H1 (cell line): ENCODE measurements at regions not wholly inside any gene's neighbourhood (a gene's known extent, or its start where the extent isn't known, plus 50 kb on each side); places are given as distances from the start of the nearest gene placed in this dataset.

ENCODE experiments used
- GABPA ChIP-seq: IDR thresholded peaks from 2 replicates; pipeline ENCODE4 v1.6.1; 2011; ENCODE audit warnings: mild to moderate bottlenecking, low read length, moderate library complexity, borderline replicate concordance; ENCODE audit not compliant: insufficient read depth
- KDM1A ChIP-seq: fragments of 200-600, 300-600 bp; sonication (generic); IDR thresholded peaks from 2 replicates; pipeline ENCODE4 v1.7.1; 2016; ENCODE audit warnings: mild to moderate bottlenecking, low read length, borderline replicate concordance
- MAFK ChIP-seq: IDR thresholded peaks from 2 replicates; pipeline ENCODE4 v1.6.1; 2012; ENCODE audit warnings: low read depth, mild to moderate bottlenecking, improper control_type of control experiment, low read length
- NRF1 ChIP-seq: IDR thresholded peaks from 2 replicates; pipeline ENCODE4 v1.6.1; 2011; ENCODE audit warnings: mild to moderate bottlenecking, low read depth, low read length, improper control_type of control experiment
- RAD21 ChIP-seq, 2 experiments: IDR thresholded peaks in 1 of 2; conservative IDR thresholded peaks in 1 of 2; 2 replicates each; pipeline ENCODE4 v1.6.1; 2011; ENCODE audit warnings: low read depth in 2 of 2, low read length in 2 of 2, improper control_type of control experiment in 1 of 2, inconsistent platforms in 1 of 2, mild to moderate bottlenecking in 1 of 2, moderate library complexity in 1 of 2
- SUZ12 ChIP-seq: fragments of 200-600 bp; sonication (generic); IDR thresholded peaks from 2 replicates; pipeline ENCODE4 v1.6.1; 2012; ENCODE audit warnings: mild to moderate bottlenecking, inconsistent platforms, low read length, moderate library complexity, mixed read lengths
- TCF12 ChIP-seq: IDR thresholded peaks from 2 replicates; pipeline ENCODE4 v1.6.1; 2011; ENCODE audit warnings: low read depth, mild to moderate bottlenecking, low read length
- TF ChIP-seq, protein P1 (sequence below): fragments of 300-600 bp; sonication (generic); IDR thresholded peaks from 2 replicates; pipeline ENCODE4 v1.7.1; 2012; ENCODE audit warnings: low read length, moderate library complexity, mild to moderate bottlenecking, inconsistent platforms; ENCODE audit not compliant: insufficient replicate concordance

DNA sequence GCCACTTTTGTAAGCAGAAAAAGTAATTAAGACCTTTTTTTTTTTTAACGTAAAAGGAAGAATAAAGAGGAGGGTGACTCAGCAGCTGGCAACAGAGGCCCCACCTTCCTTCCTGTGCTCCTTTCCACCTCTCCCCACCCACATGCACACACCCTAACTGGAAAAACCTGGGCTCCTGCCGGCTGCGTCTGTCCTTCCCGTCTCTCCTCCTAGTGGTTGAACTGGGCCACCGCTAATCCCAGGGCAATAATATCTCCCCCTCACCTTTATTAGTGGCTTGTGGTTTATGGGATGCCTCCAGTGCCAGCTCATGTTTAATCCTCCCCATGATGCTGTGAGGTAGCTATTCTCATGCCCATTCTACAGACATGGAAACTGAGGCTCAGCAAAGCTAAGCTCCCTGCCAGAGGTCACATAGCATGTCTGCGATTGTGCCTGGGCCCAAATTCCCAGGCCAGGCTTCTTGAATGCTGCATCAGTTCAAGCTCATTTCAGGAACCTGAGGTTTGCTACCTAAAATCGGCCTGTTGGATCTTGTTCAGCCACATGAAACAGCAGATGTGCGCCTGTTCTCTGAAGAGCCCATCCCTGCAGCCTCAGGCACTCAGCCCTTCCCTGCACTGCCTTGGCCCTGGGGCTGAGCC lies 60.9 kb upstream of the IL17B start (continued):
- 0 out of 2 replicates have a peak, but pooled peaks have one; percentile 11 for TF ChIP-seq GABPA
- peak; percentile 94; the same call in 1 of the 2 replicates for TF ChIP-seq KDM1A
- TF ChIP-seq NRF1: no peak
- TF ChIP-seq TCF12: no peak
- TF ChIP-seq, protein P1, sequence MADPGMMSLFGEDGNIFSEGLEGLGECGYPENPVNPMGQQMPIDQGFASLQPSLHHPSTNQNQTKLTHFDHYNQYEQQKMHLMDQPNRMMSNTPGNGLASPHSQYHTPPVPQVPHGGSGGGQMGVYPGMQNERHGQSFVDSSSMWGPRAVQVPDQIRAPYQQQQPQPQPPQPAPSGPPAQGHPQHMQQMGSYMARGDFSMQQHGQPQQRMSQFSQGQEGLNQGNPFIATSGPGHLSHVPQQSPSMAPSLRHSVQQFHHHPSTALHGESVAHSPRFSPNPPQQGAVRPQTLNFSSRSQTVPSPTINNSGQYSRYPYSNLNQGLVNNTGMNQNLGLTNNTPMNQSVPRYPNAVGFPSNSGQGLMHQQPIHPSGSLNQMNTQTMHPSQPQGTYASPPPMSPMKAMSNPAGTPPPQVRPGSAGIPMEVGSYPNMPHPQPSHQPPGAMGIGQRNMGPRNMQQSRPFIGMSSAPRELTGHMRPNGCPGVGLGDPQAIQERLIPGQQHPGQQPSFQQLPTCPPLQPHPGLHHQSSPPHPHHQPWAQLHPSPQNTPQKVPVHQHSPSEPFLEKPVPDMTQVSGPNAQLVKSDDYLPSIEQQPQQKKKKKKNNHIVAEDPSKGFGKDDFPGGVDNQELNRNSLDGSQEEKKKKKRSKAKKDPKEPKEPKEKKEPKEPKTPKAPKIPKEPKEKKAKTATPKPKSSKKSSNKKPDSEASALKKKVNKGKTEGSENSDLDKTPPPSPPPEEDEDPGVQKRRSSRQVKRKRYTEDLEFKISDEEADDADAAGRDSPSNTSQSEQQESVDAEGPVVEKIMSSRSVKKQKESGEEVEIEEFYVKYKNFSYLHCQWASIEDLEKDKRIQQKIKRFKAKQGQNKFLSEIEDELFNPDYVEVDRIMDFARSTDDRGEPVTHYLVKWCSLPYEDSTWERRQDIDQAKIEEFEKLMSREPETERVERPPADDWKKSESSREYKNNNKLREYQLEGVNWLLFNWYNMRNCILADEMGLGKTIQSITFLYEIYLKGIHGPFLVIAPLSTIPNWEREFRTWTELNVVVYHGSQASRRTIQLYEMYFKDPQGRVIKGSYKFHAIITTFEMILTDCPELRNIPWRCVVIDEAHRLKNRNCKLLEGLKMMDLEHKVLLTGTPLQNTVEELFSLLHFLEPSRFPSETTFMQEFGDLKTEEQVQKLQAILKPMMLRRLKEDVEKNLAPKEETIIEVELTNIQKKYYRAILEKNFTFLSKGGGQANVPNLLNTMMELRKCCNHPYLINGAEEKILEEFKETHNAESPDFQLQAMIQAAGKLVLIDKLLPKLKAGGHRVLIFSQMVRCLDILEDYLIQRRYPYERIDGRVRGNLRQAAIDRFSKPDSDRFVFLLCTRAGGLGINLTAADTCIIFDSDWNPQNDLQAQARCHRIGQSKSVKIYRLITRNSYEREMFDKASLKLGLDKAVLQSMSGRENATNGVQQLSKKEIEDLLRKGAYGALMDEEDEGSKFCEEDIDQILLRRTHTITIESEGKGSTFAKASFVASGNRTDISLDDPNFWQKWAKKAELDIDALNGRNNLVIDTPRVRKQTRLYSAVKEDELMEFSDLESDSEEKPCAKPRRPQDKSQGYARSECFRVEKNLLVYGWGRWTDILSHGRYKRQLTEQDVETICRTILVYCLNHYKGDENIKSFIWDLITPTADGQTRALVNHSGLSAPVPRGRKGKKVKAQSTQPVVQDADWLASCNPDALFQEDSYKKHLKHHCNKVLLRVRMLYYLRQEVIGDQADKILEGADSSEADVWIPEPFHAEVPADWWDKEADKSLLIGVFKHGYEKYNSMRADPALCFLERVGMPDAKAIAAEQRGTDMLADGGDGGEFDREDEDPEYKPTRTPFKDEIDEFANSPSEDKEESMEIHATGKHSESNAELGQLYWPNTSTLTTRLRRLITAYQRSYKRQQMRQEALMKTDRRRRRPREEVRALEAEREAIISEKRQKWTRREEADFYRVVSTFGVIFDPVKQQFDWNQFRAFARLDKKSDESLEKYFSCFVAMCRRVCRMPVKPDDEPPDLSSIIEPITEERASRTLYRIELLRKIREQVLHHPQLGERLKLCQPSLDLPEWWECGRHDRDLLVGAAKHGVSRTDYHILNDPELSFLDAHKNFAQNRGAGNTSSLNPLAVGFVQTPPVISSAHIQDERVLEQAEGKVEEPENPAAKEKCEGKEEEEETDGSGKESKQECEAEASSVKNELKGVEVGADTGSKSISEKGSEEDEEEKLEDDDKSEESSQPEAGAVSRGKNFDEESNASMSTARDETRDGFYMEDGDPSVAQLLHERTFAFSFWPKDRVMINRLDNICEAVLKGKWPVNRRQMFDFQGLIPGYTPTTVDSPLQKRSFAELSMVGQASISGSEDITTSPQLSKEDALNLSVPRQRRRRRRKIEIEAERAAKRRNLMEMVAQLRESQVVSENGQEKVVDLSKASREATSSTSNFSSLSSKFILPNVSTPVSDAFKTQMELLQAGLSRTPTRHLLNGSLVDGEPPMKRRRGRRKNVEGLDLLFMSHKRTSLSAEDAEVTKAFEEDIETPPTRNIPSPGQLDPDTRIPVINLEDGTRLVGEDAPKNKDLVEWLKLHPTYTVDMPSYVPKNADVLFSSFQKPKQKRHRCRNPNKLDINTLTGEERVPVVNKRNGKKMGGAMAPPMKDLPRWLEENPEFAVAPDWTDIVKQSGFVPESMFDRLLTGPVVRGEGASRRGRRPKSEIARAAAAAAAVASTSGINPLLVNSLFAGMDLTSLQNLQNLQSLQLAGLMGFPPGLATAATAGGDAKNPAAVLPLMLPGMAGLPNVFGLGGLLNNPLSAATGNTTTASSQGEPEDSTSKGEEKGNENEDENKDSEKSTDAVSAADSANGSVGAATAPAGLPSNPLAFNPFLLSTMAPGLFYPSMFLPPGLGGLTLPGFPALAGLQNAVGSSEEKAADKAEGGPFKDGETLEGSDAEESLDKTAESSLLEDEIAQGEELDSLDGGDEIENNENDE: no peak
- TF ChIP-seq SUZ12: no peak
- TF ChIP-seq RAD21 (IDR thresholded peaks at IDR 0.05 in 1 of 2, conservative IDR thresholded peaks at IDR 0.05 in 1 of 2; ENCODE audit: low read depth in 2 of 2, low read length in 2 of 2): peak; percentile 34 to 40
- 0 out of 2 replicates have a peak, but pooled peaks have one; percentile 30 for TF ChIP-seq MAFK
- TF ChIP-seq, all 59 proteins: peak for 7
